GM18861 (cell line): ENCODE measurements at regions not wholly inside any gene's neighbourhood (a gene's known extent, or its start where the extent isn't known, plus 50 kb on each side); places are given as distances from the start of the nearest gene placed in this dataset.

Source experiments
- ATAC-seq: cut with Tn5 transposase; IDR thresholded peaks from one replicate; pipeline ENCODE4 v1.9.1; 2021; ENCODE audit not compliant: unreplicated experiment

DNA sequence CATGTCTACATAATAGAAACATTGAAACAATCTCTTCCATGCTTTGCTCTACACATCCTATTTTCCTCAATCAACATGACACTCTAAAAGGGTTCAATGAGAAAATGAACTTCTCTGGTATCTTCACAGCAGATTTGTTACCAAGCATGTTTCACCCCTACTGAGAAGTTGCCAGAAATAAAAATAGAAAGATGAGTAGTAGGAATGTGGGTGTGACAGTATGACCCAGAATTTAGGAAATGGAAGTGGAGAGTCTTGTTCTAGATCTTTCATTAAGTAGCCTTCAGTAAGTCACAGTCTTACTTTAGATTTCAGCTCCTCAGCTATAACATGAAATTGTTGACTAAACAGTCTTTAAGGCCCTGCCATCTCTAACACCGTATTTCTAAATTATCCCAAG, 581.8 kb downstream of the EFNA5 start:
- ATAC-seq, result no peak

DNA sequence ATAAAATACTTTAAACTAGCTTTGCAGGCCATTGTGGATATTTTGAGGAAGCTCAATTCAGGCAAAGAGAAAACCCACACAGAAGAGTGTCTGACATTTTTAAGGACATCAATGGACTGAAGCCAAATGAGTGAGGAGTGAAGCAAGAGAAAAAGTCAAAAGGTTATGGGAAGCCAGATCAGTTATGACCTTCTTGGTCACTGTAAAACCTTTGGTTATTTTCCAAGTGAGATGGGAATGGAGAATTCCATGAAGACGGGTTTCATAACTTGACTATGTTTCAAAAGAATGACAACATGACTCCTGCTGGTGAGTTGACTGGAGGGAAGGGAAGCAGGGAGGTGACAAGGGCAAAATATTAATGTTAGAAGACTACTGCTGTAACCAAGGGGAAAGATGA, 585.2 kb downstream of the EFNA5 start:
- no peak for ATAC-seq

GRCh38 chr5:107074996-107075395, 595.7 kb downstream of the EFNA5 start:
- no peak for ATAC-seq

DNA sequence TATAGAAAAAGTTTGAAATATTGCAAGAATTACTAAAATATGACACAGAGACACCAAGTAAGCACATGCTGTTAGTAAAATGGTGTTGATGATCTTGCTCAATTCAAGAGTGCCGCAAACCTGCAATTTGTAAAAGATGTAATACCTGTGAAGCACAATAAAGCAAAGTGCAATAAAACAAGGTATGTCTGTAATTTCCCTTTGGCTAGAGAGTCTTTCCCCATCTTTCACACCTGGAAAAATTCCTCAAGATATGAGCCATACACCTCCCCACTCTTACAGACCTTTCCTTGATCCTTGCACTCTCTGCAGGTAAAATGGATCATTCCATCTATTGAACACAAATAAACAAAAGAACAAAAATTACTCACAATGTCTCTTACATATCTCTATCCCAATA, 597.8 kb downstream of the EFNA5 start:
- no peak for ATAC-seq

GRCh38 chr5:107072440-107072839, 598.3 kb downstream of the EFNA5 start:
- ATAC-seq, result no peak

DNA sequence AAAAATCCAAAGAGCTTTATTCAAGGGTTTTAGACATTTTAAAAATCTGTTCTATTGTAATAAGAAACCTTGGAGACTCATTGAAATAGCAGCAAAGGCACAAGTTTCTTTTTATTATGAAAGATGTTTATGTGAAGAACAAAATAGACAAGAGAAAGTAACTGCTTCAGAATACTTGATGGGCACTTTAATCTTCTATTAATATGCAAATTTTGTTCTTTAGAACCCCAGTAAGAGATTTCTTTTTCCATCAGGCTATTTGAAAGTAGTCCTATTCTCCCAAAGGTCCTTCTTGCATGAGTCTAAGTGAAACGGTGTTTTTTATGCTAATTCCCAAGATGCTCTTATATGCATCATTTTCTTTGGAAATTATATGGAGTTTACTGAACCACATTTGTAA, 602.0 kb downstream of the EFNA5 start:
- ATAC-seq, result no peak

- no peak for ATAC-seq
These were observed 603.3 kb downstream of the EFNA5 start for GRCh38 chr5:107067395-107067794.

DNA sequence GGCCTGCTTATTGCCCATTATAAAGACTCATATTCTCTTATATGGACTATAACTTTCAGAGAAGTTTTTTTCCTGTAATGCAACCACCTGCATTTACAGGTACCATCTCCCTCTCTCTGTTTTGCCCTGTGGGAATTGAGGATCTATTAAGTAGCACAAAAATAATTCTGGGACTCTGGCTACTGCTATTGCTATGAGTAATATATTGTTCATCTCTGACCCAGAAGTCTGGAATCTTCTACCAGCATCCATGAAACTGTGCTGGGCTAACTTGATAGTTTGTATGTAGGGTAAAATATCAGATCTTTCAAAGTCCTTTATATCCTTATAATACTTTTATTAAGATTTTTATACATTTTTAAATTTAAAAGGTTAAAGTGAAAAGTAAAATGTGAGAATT, 607.2 kb downstream of the EFNA5 start:
- ATAC-seq, result no peak

- ATAC-seq, result no peak
These were observed 611.9 kb downstream of the EFNA5 start for GRCh38 chr5:107058803-107059202.

DNA sequence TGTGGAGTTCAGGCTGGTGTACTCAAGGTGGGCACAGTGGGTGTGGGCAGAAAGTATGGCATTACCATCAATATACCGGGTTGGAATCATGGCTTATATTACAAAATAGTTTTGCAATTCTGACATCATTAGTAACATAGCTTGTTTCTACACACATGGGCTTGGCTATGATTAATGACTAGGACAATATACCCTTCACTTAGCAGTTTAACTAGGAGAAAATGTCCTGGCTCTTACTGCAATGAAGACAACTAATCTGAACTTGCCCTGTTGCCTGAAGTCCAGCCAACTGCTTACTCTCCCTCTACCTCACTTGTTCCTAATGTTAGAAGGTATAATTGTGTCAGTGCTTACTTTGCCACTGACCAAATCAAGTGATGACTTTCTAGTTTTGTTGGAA, 612.5 kb downstream of the EFNA5 start:
- ATAC-seq, result no peak

DNA sequence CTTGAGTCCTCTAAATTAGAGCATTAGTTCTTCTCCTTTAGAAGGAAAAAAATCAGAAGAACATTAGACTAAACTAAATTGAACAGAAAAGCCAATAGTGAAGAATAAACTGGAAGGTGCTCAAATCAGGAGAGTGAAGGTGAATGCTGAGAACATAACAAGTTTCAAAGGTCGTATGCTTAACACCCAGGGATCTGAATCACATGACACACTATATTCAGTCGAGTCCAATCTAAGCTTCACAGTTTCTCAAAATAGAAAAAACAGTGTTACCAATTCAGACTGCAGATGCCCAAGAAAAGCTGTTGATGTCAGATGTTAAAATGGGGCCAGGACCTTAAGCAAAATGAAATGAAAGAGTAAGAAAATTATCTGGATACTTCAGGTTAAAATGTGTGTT, 614.5 kb downstream of the EFNA5 start:
- no peak for ATAC-seq

GRCh38 chr5:107047048-107047447, 623.7 kb downstream of the EFNA5 start:
- ATAC-seq, result no peak

DNA sequence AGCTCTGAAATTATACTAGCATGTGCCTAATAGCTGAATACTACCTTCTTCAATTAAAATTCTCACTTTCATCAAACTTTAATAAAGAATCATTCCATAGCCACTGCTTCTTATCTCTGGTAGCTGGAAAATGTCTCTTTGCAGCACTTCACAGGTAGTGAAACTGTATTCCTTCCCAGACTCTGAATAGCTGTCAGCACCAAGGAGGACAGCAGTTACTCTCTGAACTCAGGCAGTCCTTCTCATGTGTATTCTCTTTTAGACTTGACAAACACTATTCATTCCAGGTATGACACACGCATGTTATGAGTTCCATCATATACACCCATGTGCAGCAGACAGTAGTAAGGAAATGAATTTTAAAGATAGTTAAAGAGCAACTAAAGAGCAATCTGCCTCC, 627.1 kb downstream of the EFNA5 start:
- no peak for ATAC-seq

DNA sequence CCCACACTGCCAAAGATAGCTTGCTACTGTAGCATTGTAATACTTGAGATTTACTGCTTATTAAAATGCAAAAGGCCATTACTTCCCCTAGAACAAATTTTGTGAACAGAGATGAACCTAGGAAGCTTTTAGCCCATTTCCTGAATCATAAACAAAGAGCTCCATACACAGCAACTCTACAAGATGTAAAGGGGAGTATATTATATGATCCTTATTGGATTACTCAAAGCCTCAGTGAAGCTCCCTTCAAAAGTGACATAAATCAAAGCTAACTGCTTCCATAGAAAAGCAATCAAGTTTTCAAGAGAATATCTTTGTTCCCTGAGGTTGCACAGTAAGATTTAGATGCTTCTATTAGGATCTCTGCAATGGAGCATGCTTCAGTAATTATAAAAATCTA, 629.8 kb downstream of the EFNA5 start:
- ATAC-seq, result no peak

DNA sequence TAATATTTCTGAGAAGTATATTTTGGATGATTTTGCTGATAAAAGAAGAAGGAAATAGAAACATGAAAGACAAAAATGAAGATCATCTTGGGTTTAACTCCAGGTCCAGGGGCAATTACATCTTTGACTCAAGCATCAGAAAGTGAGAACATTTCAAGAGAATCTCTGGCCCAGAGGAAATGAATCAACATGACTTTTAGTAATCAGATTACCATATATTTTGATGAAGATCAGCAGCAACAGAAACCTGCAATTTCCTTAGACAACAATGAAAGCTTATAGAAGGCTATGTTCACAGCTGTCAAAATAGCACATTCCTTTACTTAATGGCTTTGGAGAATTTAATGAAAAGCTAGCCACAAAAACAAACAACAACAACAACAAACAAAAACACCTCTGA, 638.1 kb downstream of the EFNA5 start:
- ATAC-seq, result no peak

GRCh38 chr5:107028938-107029337, 641.8 kb downstream of the EFNA5 start:
- no peak for ATAC-seq

DNA sequence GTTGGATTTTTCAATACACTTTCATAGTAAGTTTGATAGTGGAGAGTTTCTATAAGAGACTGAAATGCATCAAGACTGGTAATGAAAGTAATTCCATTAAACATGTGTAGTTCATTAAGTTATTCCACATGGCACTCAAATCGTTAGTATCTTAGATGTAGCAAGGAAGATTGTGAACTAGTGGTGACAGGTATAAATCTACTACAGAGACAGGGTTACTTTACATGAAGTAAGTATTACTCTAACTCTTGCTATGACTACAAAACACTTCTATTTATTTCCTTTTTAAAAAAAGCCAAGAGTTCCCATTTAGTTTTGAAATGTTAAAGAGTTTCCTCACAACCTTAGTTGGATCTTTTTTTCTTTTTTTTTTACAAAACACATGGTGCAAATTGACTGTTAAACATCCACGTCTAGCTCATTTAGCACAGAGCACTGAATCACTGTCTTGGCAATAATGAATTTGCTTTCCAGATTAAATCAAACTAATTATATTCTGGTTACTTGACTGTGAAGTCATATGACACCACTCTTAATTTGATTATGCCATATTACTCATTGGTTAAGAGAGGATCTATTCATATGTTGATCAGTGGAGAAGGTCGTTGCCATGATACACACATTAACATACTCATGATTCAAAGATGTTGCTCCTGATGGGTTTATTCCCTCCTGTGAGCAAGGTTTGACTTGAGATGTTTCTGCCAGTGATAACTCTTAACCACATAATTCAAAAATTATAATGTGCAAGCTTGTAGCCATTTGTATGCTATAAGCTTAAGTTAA, 644.8 kb downstream of the EFNA5 start:
- ATAC-seq, result no peak

GRCh38 chr5:107023732-107024131, 647.0 kb downstream of the EFNA5 start:
- ATAC-seq, result no peak

- ATAC-seq, result no peak
These were observed 649.2 kb downstream of the EFNA5 start for GRCh38 chr5:107021575-107021974.

GRCh38 chr5:107020626-107021025, 650.1 kb downstream of the EFNA5 start:
- ATAC-seq, result no peak

GRCh38 chr5:107017616-107018015, 653.1 kb downstream of the EFNA5 start:
- no peak for ATAC-seq

- no peak for ATAC-seq
These were observed 658.4 kb downstream of the EFNA5 start for GRCh38 chr5:107012371-107012770.

- no peak for ATAC-seq
These were observed 659.1 kb downstream of the EFNA5 start for GRCh38 chr5:107011605-107012004.
